GM19043 (cell line): ENCODE measurements at regions not wholly inside any gene's neighbourhood (a gene's known extent, or its start where the extent isn't known, plus 50 kb on each side); places are given as distances from the start of the nearest gene placed in this dataset.

Source experiments
- ATAC-seq: cut with Tn5 transposase; IDR thresholded peaks from one replicate; pipeline ENCODE4 v1.9.1; 2021; ENCODE audit warnings: low read depth; ENCODE audit not compliant: unreplicated experiment

- no peak for ATAC-seq
These were observed 280.5 kb downstream of the RNF144B start for GRCh38 chr6:18667612-18668011.

GRCh38 chr6:18668994-18669393 is 281.8 kb downstream of the RNF144B start:
- no peak for ATAC-seq

GRCh38 chr6:18672852-18673251 is 285.7 kb downstream of the RNF144B start:
- ATAC-seq = no peak

- no peak for ATAC-seq
These were observed 287.2 kb downstream of the RNF144B start for GRCh38 chr6:18674346-18674745.

- ATAC-seq = no peak
These were observed 288.7 kb downstream of the RNF144B start for GRCh38 chr6:18675881-18676280.

- ATAC-seq = no peak
These were observed 289.4 kb downstream of the RNF144B start for GRCh38 chr6:18676548-18676947.

GRCh38 chr6:18680842-18681241 is 293.7 kb downstream of the RNF144B start:
- no peak for ATAC-seq

GRCh38 chr6:18681832-18682503 is 294.8 kb downstream of the RNF144B start:
- ATAC-seq = no peak

- no peak for ATAC-seq
These were observed 297.2 kb downstream of the RNF144B start for GRCh38 chr6:18684343-18684742.

- no peak for ATAC-seq
These were observed 306.0 kb downstream of the RNF144B start for GRCh38 chr6:18692929-18693685.

GRCh38 chr6:18693881-18694280 is 306.7 kb downstream of the RNF144B start:
- no peak for ATAC-seq

- no peak for ATAC-seq
These were observed 316.4 kb downstream of the RNF144B start for GRCh38 chr6:18703546-18703945.

GRCh38 chr6:18707714-18708439 is 320.7 kb downstream of the RNF144B start:
- ATAC-seq = no peak

- no peak for ATAC-seq
These were observed 325.4 kb downstream of the RNF144B start for GRCh38 chr6:18712595-18712994.

- ATAC-seq = no peak
These were observed 332.9 kb downstream of the RNF144B start for GRCh38 chr6:18720075-18720474.

GRCh38 chr6:18724056-18724455 is 336.9 kb downstream of the RNF144B start:
- no peak for ATAC-seq

- no peak for ATAC-seq
These were observed 338.3 kb downstream of the RNF144B start for GRCh38 chr6:18725449-18725848.

- ATAC-seq = no peak
These were observed 346.9 kb downstream of the RNF144B start for GRCh38 chr6:18733921-18734550.

GRCh38 chr6:18741741-18742140 is 354.6 kb downstream of the RNF144B start:
- no peak for ATAC-seq

GRCh38 chr6:18742406-18742805 is 355.3 kb downstream of the RNF144B start:
- ATAC-seq = no peak

- ATAC-seq = no peak
These were observed 359.6 kb downstream of the RNF144B start for GRCh38 chr6:18746727-18747126.
